MM.1S (cell line): ENCODE measurements at regions not wholly inside any gene's neighbourhood (a gene's known extent, or its start where the extent isn't known, plus 50 kb on each side); places are given as distances from the start of the nearest gene placed in this dataset.

Experiments used
- DNase-seq: peaks from one replicate; pipeline ENCODE4 v3.0.0-alpha.2; 2015
- H2AFZ ChIP-seq: fragments of 300-600 bp; sonication (generic); 2 replicates; pipeline ENCODE4 v1.6.0; 2016; ENCODE audit warnings: antibody characterized with exemption, low read length
- H3F3A ChIP-seq: fragments of 300-600 bp; sonication (generic); 2 replicates; pipeline ENCODE4 v1.6.1; 2016; ENCODE audit warnings: mild to moderate bottlenecking, antibody characterized with exemption, low read length, moderate library complexity, mixed read lengths; ENCODE audit not compliant: insufficient read depth
- H3K27ac ChIP-seq: fragments of 300-600 bp; sonication (generic); 2 replicates; pipeline ENCODE4 v1.5.1; 2016; ENCODE audit warnings: mild to moderate bottlenecking, low read length
- H3K27me3 ChIP-seq: fragments of 300-600 bp; sonication (generic); replicated peaks from 2 replicates; pipeline ENCODE4 v1.6.0; 2016; ENCODE audit warnings: low read length; ENCODE audit not compliant: insufficient read depth
- H3K36me3 ChIP-seq: fragments of 300-600 bp; sonication (generic); replicated peaks from 2 replicates; pipeline ENCODE4 v1.6.1; 2016; ENCODE audit warnings: mild to moderate bottlenecking, low read length, mixed read lengths; ENCODE audit not compliant: insufficient read depth
- H3K4me1 ChIP-seq: fragments of 300-600 bp; sonication (generic); 2 replicates; pipeline ENCODE4 v1.6.1; 2016; ENCODE audit warnings: low read length, mixed read lengths
- H3K4me2 ChIP-seq: fragments of 300-600 bp; sonication (generic); 2 replicates; pipeline ENCODE4 v1.6.0; 2016; ENCODE audit warnings: low read depth, low read length
- H3K4me3 ChIP-seq: fragments of 300-600 bp; sonication (generic); 2 replicates; pipeline ENCODE4 v1.5.1; 2016; ENCODE audit warnings: low read length, mixed read lengths
- H3K79me2 ChIP-seq: fragments of 300-600 bp; sonication (generic); 2 replicates; pipeline ENCODE4 v1.6.1; 2016; ENCODE audit warnings: mixed run types, low read length, mixed read lengths
- H3K9ac ChIP-seq: fragments of 300-600 bp; sonication (generic); 2 replicates; pipeline ENCODE4 v1.6.1; 2016; ENCODE audit warnings: low read length, mixed read lengths
- H3K9me2 ChIP-seq: fragments of 300-600 bp; sonication (generic); replicated peaks from 2 replicates; pipeline ENCODE4 v1.6.1; 2016; ENCODE audit warnings: mild to moderate bottlenecking, low read length, mixed read lengths; ENCODE audit not compliant: insufficient read depth
- H3K9me3 ChIP-seq: fragments of 300-600 bp; sonication (generic); replicated peaks from 2 replicates; pipeline ENCODE4 v1.6.1; 2016; ENCODE audit warnings: mild to moderate bottlenecking, low read length, mixed read lengths; ENCODE audit not compliant: insufficient read depth
- H4K20me1 ChIP-seq: fragments of 300-600 bp; sonication (generic); 2 replicates; pipeline ENCODE4 v1.6.1; 2016; ENCODE audit warnings: mild to moderate bottlenecking, low read length, moderate library complexity, mixed read lengths; ENCODE audit not compliant: insufficient read depth
- EZH2 ChIP-seq: fragments of 300-600 bp; sonication (generic); optimal IDR thresholded peaks from 2 replicates; pipeline ENCODE3; 2017; ENCODE audit warnings: low read depth, mild to moderate bottlenecking, antibody characterized with exemption, low read length, mixed read lengths
- EZH2phosphoT487 ChIP-seq: fragments of 300-600 bp; sonication (generic); IDR thresholded peaks from 2 replicates; pipeline ENCODE4 v1.6.1; 2018; ENCODE audit warnings: antibody characterized with exemption, low read length
- TF ChIP-seq, protein P1 (sequence below): fragments of 300-600 bp; sonication (generic); IDR thresholded peaks from 2 replicates; pipeline ENCODE4 v1.5.1; 2016; ENCODE audit warnings: antibody characterized with exemption, low read length, mixed read lengths

DNA sequence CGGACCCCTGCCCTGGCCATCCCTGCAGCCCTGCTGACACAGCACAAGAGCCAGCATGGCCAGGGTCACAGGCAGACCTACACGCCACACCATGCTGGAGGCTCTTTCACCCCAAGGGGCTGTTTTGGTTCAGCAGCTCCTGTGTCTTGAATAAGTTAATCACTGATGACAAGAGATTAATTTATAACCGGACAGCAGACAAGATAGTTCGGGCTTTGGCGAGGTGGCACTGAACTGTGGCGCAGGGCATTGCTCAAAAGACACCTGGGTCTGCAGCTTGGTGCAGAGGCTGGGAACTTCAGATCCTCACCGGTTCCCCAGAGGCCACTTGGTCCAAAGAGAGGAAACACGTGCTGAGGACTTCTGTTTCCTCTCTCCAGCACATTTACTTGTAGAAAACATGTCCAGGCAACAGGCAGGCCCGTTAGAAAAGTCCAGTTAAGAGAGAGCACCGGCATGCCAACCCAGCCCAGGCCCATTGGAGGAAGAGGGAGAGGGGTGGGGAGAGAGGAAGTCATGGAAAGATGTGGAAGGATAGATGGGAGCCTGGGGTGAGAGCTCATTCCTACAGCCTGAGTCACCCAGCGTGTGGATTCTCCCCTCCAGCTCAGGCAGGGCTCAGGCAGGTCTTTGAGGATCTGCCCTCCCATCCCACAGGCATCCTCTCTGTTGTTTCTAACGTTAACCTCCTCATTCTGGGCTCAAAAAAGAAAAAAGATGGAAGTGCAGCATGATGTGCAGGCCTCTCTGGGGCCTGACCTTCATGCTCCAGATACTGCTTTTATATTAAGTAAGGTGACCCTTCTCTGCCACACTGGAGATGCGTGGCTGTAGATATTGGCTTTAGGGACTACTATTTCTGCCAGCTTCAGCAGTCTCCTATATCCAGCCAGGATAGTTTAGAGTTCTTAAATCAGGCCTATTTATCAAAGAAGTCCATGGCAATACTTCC, 80.0 kb upstream of the HNF1B start:
- H3K9ac ChIP-seq: no peak overlapping the region
- DNase-seq: no peak
- no peaks in the 10 kb centered on the region for H3K79me2 ChIP-seq
- no peaks in the 10 kb centered on the region for H3K9me3 ChIP-seq
- no peaks in the 10 kb centered on the region for H4K20me1 ChIP-seq
- no peak overlapping the region for H3K27ac ChIP-seq
- H3F3A ChIP-seq: peaks cover 17% of the 10 kb centered on the region
- no peaks in the 10 kb centered on the region for H3K27me3 ChIP-seq
- H3K4me1 ChIP-seq: peaks cover 28% of the 10 kb centered on the region
- TF ChIP-seq EZH2 (no peak), EZH2phosphoT487 (no peak)
- TF ChIP-seq, protein P1, sequence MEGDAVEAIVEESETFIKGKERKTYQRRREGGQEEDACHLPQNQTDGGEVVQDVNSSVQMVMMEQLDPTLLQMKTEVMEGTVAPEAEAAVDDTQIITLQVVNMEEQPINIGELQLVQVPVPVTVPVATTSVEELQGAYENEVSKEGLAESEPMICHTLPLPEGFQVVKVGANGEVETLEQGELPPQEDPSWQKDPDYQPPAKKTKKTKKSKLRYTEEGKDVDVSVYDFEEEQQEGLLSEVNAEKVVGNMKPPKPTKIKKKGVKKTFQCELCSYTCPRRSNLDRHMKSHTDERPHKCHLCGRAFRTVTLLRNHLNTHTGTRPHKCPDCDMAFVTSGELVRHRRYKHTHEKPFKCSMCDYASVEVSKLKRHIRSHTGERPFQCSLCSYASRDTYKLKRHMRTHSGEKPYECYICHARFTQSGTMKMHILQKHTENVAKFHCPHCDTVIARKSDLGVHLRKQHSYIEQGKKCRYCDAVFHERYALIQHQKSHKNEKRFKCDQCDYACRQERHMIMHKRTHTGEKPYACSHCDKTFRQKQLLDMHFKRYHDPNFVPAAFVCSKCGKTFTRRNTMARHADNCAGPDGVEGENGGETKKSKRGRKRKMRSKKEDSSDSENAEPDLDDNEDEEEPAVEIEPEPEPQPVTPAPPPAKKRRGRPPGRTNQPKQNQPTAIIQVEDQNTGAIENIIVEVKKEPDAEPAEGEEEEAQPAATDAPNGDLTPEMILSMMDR: no peak
- no peak overlapping the region for H3K4me3 ChIP-seq
- no peak overlapping the region for H3K4me2 ChIP-seq
- no peak overlapping the region for H2AFZ ChIP-seq
- no peaks in the 10 kb centered on the region for H3K36me3 ChIP-seq
- H3K9me2 ChIP-seq: no peaks in the 10 kb centered on the region

DNA sequence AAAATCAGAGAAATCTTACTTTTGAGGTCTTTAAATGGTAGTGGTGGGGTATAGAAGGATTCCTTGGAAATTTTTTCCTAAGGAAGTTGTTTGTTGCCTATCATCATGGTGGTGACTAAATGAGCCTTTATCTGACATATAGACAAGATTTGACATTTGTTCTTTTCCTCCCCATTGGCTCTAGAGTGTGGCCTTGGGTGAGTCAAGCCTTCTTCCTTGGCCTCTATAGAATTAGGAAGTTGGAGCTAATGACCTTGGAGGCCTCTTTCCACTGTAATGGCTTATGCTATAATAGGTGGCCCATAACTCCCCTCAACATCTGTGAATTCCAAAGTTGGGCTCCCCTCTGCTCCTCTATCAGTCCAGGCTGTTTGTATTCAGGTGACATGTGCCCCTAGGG, 79.1 kb upstream of the HNF1B start:
- peaks cover 25% of the 10 kb centered on the region for H3F3A ChIP-seq
- H3K9me3 ChIP-seq: no peaks in the 10 kb centered on the region
- no peak for DNase-seq
- no peak overlapping the region for H3K9ac ChIP-seq
- H2AFZ ChIP-seq: no peak overlapping the region
- no peak overlapping the region for H3K4me2 ChIP-seq
- H3K27ac ChIP-seq: no peak overlapping the region
- no peak overlapping the region for H3K4me3 ChIP-seq
- H3K9me2 ChIP-seq: no peaks in the 10 kb centered on the region
- no peaks in the 10 kb centered on the region for H3K27me3 ChIP-seq
- no peaks in the 10 kb centered on the region for H3K79me2 ChIP-seq
- H3K36me3 ChIP-seq: no peaks in the 10 kb centered on the region
- peaks cover 36% of the 10 kb centered on the region for H3K4me1 ChIP-seq
- TF ChIP-seq, protein P1: no peak
- TF ChIP-seq EZH2phosphoT487: no peak
- TF ChIP-seq EZH2: no peak
- no peaks in the 10 kb centered on the region for H4K20me1 ChIP-seq

- no peaks in the 10 kb centered on the region for H3K9me2 ChIP-seq
- peak overlapping the region; percentile 94 for H3K27ac ChIP-seq
- TF ChIP-seq EZH2phosphoT487: no peak
- TF ChIP-seq EZH2: no peak
- TF ChIP-seq, protein P1: no peak
- peaks cover 39% of the 10 kb centered on the region for H3F3A ChIP-seq
- no peaks in the 10 kb centered on the region for H3K36me3 ChIP-seq
- H3K27me3 ChIP-seq: no peaks in the 10 kb centered on the region
- H3K9ac ChIP-seq: peak overlapping the region; percentile 49
- no peaks in the 10 kb centered on the region for H4K20me1 ChIP-seq
- H3K9me3 ChIP-seq: no peaks in the 10 kb centered on the region
- peak overlapping the region; percentile 28; the same call in 1 of the 2 replicates for H3K4me3 ChIP-seq
- DNase-seq: peak; percentile 52
- peak overlapping the region; percentile 74 for H3K4me2 ChIP-seq
- peak overlapping the region; percentile 35; the same call in 1 of the 2 replicates for H2AFZ ChIP-seq
- peaks cover 46% of the 10 kb centered on the region for H3K4me1 ChIP-seq
- H3K79me2 ChIP-seq: no peaks in the 10 kb centered on the region
Measured at GRCh38 chr17:37820995-37821713, 76.3 kb upstream of the HNF1B start.
